ENCODE measurements at regions not wholly inside any gene's neighbourhood (a gene's known extent, or its start where the extent isn't known, plus 50 kb on each side); places are given as distances from the start of the nearest gene placed in this dataset.

GRCh38 chr3:10676905-10677304 is 139.1 kb upstream of the SLC6A11 start:
- TF ChIP-seq CREM (IDR thresholded peaks at IDR 0.05) (no peak), CREM (CRISPR knock-in tag; IDR thresholded peaks at IDR 0.05) (no peak), RFX5 (IDR thresholded peaks at IDR 0.05; ENCODE audit: low read depth, low read length) (no peak), HNF1A (IDR thresholded peaks at IDR 0.05; ENCODE audit: low read depth) (no peak), HNF1A (CRISPR knock-in tag; IDR thresholded peaks at IDR 0.05; ENCODE audit: borderline replicate concordance) (no peak), CREB1 (IDR thresholded peaks at IDR 0.05) (no peak), CREB1 (CRISPR knock-in tag; IDR thresholded peaks at IDR 0.05) (no peak), EZH2 (conservative IDR thresholded peaks at IDR 0.05; ENCODE audit: low read depth, low read length) (no peak), ZNF678 (CRISPR knock-in tag; IDR thresholded peaks at IDR 0.05) (no peak), IRF1 (CRISPR knock-in tag; IDR thresholded peaks at IDR 0.05; ENCODE audit: low read depth) (no peak), PRDM15 (CRISPR knock-in tag; IDR thresholded peaks at IDR 0.05) (no peak), CTCF (CRISPR knock-in tag; IDR thresholded peaks at IDR 0.05) (no peak), ZNF496 (CRISPR knock-in tag; IDR thresholded peaks at IDR 0.05; ENCODE audit: insufficient replicate concordance) (no peak), MXD3 (CRISPR knock-in tag; IDR thresholded peaks at IDR 0.05) (no peak), SMARCC2 (IDR thresholded peaks at IDR 0.05) (no peak), HNRNPLL (IDR thresholded peaks at IDR 0.05; ENCODE audit: low read depth, low read length, poor library complexity, severe bottlenecking) (no peak), ZNF333 (CRISPR knock-in tag; IDR thresholded peaks at IDR 0.05; ENCODE audit: borderline replicate concordance) (no peak)

Data from HepG2 (cell line).